ENCODE measurements at regions not wholly inside any gene's neighbourhood (a gene's known extent, or its start where the extent isn't known, plus 50 kb on each side); places are given as distances from the start of the nearest gene placed in this dataset.
"Not testable (repeated sequence)": the region's sequence is repeated elsewhere in the genome, so short reads cannot be mapped to it uniquely, and the experiment has no call there.

- Histone ChIP-seq H3K36me3 (ENCODE audit: control insufficient read depth, insufficient read depth, low read length) (no peaks in the 10 kb centered on the region), H3K27ac (ENCODE audit: low read depth, low read length) (no peak overlapping the region), H3K9ac (ENCODE audit: extremely low read depth, low read length, poor library complexity, severe bottlenecking) (no peak overlapping the region), H3K4me3 (ENCODE audit: low read length) (no peak overlapping the region), H3K9me3 (ENCODE audit: control insufficient read depth, low read length) (no peaks in the 10 kb centered on the region), H3K4me1 (ENCODE audit: control insufficient read depth, insufficient read depth, low read length) (no peaks in the 10 kb centered on the region), H3K27me3 (ENCODE audit: control insufficient read depth, insufficient read depth, low read length, poor library complexity, severe bottlenecking) (no peaks in the 10 kb centered on the region)
- Mint-ChIP-seq H3K9me3 (no peaks in the 10 kb centered on the region), H3K27ac (no peak overlapping the region), H3K27me3 (ENCODE audit: insufficient read depth) (no peaks in the 10 kb centered on the region), H3K36me3 (ENCODE audit: low read depth) (no peaks in the 10 kb centered on the region), H3K4me3 (no peak overlapping the region), H3K4me1 (no peaks in the 10 kb centered on the region)
- no peak for DNase-seq
- TF ChIP-seq CTCF (conservative IDR thresholded peaks at IDR 0.05), result no peak
- WGBS, 2 experiments (ENCODE audit: insufficient coverage in 1 of 2, insufficient read length in 1 of 2), result 86 to 89% methylated on average over 2 of the region's 2 CpGs
Measured at GRCh38 chr2:75882530-75882929, 171.8 kb upstream of the GCFC2 start.

DNA sequence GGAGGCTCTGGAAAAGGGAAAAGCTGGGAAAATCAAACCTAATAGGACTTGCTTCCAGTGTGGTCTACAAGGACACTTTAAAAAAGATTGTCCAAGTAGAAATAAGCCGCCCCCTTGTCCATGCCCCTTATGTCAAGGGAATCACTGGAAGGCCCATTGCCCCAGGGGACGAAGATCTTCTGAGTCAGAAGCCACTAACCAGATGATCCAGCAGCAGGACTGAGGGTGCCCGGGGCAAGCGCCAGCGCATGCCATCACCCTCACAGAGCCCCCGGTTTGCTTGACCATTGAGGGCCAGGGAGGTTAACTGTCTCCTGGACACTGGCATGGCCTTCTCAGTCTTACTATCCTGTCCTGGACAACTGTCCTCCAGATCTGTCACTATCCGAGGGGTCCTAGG lies 164.9 kb upstream of the GCFC2 start:
- H3K27me3 ChIP-seq (ENCODE audit: control insufficient read depth, insufficient read depth, low read length, poor library complexity, severe bottlenecking); H3K4me3 Mint-ChIP-seq; H3K4me1 Mint-ChIP-seq; H3K4me3 ChIP-seq (ENCODE audit: low read length); H3K27ac ChIP-seq (ENCODE audit: low read depth, low read length); H3K36me3 Mint-ChIP-seq (ENCODE audit: low read depth); H3K9me3 Mint-ChIP-seq; H3K36me3 ChIP-seq (ENCODE audit: control insufficient read depth, insufficient read depth, low read length); H3K9me3 ChIP-seq (ENCODE audit: control insufficient read depth, low read length); H3K4me1 ChIP-seq (ENCODE audit: control insufficient read depth, insufficient read depth, low read length); H3K27ac Mint-ChIP-seq; DNase-seq; H3K9ac ChIP-seq (ENCODE audit: extremely low read depth, low read length, poor library complexity, severe bottlenecking): not testable (repeated sequence)
- WGBS, 2 experiments (ENCODE audit: insufficient coverage in 1 of 2, insufficient read length in 1 of 2), result 96 to 100% methylated on average over 1 to 6 of the region's 7 CpGs
- peaks cover 21% of the 10 kb centered on the region for H3K27me3 Mint-ChIP-seq (ENCODE audit: insufficient read depth)

GRCh38 chr2:75871762-75872614 lies 161.3 kb upstream of the GCFC2 start:
- H3K27ac ChIP-seq (ENCODE audit: low read depth, low read length); H3K27me3 ChIP-seq (ENCODE audit: control insufficient read depth, insufficient read depth, low read length, poor library complexity, severe bottlenecking); H3K9me3 ChIP-seq (ENCODE audit: control insufficient read depth, low read length); H3K4me3 Mint-ChIP-seq; H3K4me1 ChIP-seq (ENCODE audit: control insufficient read depth, insufficient read depth, low read length); H3K27ac Mint-ChIP-seq; H3K9ac ChIP-seq (ENCODE audit: extremely low read depth, low read length, poor library complexity, severe bottlenecking); H3K36me3 ChIP-seq (ENCODE audit: control insufficient read depth, insufficient read depth, low read length); H3K36me3 Mint-ChIP-seq (ENCODE audit: low read depth); H3K4me1 Mint-ChIP-seq; H3K9me3 Mint-ChIP-seq; H3K4me3 ChIP-seq (ENCODE audit: low read length); DNase-seq: not testable (repeated sequence)
- H3K27me3 Mint-ChIP-seq (ENCODE audit: insufficient read depth), result peaks cover 35% of the 10 kb centered on the region
- 94 to 95% methylated on average over 25 of the region's 25 CpGs for WGBS, 2 experiments (ENCODE audit: insufficient coverage in 1 of 2, insufficient read length in 1 of 2)

- H3K9me3 ChIP-seq (ENCODE audit: control insufficient read depth, low read length), result no peaks in the 10 kb centered on the region
- peak; percentile 66 for DNase-seq
- Mint-ChIP-seq H3K4me1 (no peaks in the 10 kb centered on the region), H3K4me3 (no peak overlapping the region), H3K9me3 (no peaks in the 10 kb centered on the region), H3K36me3 (ENCODE audit: low read depth) (no peaks in the 10 kb centered on the region), H3K27ac (no peak overlapping the region), H3K27me3 (ENCODE audit: insufficient read depth) (peaks cover 32% of the 10 kb centered on the region)
- H3K36me3 ChIP-seq (ENCODE audit: control insufficient read depth, insufficient read depth, low read length), result no peaks in the 10 kb centered on the region
- TF ChIP-seq CTCF (conservative IDR thresholded peaks at IDR 0.05), result no peak
- 46 to 66% methylated on average over 3 to 6 of the region's 6 CpGs for WGBS, 2 experiments (ENCODE audit: insufficient coverage in 1 of 2, insufficient read length in 1 of 2)
- H3K27ac ChIP-seq (ENCODE audit: low read depth, low read length), result no peak overlapping the region
- no peak overlapping the region for H3K4me3 ChIP-seq (ENCODE audit: low read length)
- no peaks in the 10 kb centered on the region for H3K27me3 ChIP-seq (ENCODE audit: control insufficient read depth, insufficient read depth, low read length, poor library complexity, severe bottlenecking)
- H3K9ac ChIP-seq (ENCODE audit: extremely low read depth, low read length, poor library complexity, severe bottlenecking), result no peak overlapping the region
- no peaks in the 10 kb centered on the region for H3K4me1 ChIP-seq (ENCODE audit: control insufficient read depth, insufficient read depth, low read length)
Measured at GRCh38 chr2:75870651-75871137, 160.0 kb upstream of the GCFC2 start.
